GM19043 (cell line): ENCODE measurements at regions not wholly inside any gene's neighbourhood (a gene's known extent, or its start where the extent isn't known, plus 50 kb on each side); places are given as distances from the start of the nearest gene placed in this dataset.
"Not testable (repeated sequence)": the region's sequence is repeated elsewhere in the genome, so short reads cannot be mapped to it uniquely, and the experiment has no call there.

ENCODE experiments used
- ATAC-seq: cut with Tn5 transposase; IDR thresholded peaks from one replicate; pipeline ENCODE4 v1.9.1; 2021; ENCODE audit warnings: low read depth; ENCODE audit not compliant: unreplicated experiment

DNA sequence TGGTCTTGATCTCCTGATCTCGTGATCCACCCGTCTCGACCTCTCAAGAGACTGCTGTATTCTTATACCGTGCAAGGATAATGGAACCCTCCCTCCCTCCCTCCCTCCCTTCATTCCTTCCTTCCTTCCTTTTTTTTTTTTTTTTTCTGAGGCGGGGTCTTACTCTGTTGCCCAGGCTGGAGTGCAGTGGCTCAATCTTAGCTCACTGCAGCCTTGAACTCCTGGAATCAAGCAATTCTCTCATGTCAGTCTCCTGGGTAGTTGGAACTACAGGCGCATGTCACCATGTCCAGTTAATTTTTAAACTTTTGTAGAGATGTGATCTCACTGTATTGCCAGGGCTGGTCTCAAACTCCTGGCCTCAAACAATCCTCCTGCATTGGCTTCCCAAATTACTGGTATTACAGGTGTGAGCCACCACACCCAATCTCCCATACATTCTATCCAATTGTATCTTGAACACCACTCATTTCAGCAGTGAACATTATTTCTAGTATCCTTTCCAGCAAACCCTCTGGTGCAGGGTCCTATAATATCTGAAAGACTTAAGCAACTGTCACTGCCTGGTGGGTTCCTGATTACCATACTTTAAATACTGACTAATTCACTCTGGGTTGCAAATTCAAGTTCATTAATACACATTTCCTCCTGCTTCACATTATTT is 210.0 kb upstream of the ZNF217 start:
- ATAC-seq, result no peak

GRCh38 chr20:53801609-53802370 is 208.2 kb upstream of the ZNF217 start:
- no peak for ATAC-seq

DNA sequence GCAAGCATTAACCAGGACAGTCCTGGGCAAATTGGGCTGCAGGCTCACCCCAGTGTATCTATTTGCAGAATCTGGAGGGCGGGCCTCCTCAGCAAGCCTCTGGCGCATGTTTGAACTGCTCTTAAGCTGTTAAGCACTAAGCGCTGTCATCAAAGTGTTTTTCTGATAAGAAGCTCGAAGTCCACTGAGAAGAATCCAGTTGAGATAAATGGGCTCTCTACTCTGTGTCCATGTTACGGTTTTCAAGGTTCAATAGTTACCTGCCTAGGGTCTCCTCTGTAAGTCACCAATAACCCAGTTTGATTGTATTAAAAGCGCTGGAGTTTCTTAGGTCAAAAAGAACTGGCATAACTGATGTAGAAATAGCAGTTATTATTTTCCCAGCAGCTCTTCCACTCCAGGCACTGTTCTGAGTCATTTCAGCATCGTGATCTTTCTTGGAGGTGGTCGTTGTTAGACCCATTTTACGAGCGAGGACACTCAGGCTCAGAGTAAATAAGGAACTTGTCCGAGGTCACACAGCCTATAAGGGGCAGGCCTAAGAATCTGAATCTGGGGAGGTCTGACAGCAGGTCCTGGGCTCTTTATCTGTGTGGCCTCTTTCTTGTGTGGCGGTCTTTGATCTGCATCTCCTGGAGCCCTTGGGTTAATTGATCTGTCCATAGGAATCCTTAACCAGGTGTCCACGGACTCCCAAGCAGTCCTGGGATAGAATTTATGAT is 207.4 kb upstream of the ZNF217 start:
- no peak for ATAC-seq

- ATAC-seq, result no peak
These were observed 206.8 kb upstream of the ZNF217 start for GRCh38 chr20:53800418-53800817.

GRCh38 chr20:53797085-53797484 is 203.4 kb upstream of the ZNF217 start:
- no peak for ATAC-seq

GRCh38 chr20:53795170-53795569 is 201.5 kb upstream of the ZNF217 start:
- ATAC-seq, result no peak

DNA sequence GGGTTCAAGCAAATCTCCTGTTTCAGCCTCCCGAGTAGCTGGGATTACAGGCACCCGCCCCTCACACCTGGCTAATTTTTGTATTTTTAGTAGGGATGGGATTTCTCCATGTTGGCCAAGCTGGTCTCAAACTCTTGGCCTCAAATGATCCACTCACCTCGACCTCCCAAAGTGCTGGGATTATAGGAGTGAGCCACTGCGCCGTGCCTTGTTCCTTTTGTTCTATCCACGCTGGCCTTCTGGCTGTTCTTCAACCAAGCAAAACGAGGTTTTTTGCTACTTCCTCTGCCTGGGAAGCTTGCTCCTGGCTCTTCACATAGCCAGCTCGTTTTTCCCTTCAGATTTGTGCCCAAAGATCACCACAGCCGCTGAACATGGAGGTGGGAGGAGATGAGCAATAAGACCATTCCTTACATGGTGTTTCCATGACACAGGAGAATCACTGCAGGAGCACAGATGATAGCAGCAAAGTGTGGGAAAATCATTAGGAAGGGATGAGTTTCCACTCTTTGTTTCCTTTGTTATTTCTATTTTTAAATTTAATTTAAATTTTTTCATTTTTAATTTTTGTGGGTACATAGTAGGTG is 201.0 kb upstream of the ZNF217 start:
- ATAC-seq, result no peak

GRCh38 chr20:53793783-53794383 is 200.2 kb upstream of the ZNF217 start:
- no peak for ATAC-seq

DNA sequence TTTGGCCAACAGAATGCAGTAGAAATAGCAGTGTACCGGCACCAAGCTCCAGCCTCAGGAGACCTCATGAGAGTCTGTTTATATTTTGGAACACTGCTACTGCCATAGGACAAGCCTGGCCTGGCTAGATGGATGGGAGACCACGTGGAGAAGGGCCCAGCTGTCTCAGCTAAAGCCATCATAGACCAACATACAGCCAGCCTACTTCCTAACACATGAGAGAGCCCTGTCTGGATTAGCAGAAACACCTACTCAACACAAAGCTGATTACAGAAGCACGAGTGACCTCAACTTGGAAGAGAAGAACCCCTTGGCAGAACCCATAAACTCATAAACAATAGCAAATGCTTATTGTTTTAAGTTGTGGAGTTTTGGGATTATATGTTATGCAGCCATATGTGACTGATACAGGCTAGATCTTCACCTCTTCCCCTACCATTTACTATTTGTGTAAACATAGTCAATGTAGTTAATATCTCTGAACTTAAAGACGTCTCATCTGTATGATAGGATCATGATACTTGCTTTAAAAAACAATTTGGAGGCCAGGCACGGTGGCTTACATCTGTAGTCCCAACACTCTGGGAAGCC is 199.4 kb upstream of the ZNF217 start:
- ATAC-seq, result no peak

DNA sequence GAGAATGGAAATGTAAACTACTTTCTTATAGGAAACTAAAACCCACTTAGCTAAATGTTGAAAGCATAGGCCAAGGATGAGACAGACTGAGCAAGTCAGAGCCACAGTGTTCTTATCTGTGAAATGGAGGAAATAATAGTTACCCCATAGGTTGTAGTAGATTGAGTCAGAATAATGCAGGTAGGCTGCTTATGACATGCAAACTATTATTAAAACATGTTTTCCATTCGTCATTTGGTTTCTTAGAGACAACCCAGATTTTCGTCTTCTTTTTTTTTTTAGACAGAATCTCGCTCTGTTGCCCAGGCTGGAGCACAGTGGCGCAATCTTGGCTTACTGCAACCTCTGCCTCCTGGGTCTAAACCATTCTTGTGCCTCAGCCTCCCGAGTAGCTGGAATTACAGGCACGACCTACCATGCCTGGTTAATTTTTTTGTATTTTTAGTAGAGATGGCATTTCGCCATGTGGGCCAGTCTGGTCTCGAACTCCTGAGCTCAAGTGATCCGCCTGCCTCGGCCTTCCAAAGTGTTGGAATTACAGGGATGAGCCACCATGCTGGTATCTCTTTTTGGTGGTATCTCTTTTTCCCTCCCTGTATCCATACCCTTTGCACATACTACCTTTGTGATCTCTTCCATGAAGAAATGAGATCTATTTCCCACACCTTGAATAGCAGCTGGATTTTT is 196.5 kb upstream of the ZNF217 start:
- no peak for ATAC-seq

DNA sequence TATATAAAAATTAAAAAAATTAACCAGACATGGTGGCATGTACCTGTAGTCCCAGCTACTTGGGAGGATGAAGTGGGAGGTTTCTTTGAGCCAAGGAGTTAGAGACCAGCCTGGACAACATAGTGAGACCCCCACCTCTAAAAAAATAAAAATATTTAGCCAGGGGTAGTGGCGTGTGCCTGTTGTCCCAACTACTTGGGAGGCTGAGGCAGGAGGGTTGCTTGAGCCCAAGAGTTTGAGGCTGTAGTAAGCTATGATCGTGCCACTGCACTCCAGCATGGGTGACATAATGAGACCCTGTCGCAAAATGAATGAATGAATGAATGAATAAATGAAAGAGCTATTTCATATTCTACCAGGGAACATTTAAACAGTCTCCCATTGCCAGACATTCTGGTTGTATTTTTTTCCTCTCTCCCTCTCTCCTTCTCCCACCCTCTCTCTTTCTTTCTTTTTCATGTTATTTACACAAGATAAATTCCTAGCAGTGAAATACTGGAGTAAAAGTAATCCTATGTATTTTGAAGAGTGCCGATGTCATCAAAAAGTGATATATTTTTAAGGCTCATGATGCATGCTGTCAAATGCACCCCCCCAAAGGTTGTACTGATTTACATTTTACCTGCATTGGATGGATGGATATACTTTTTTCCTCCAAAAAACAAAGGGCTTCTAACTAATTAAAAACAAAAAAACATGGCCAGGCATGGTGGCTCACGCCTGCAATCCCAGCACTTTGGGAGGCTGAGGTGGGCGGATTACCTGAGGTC is 194.8 kb upstream of the ZNF217 start:
- no peak for ATAC-seq

GRCh38 chr20:53787491-53787931 is 193.9 kb upstream of the ZNF217 start:
- ATAC-seq, result not testable (repeated sequence)

DNA sequence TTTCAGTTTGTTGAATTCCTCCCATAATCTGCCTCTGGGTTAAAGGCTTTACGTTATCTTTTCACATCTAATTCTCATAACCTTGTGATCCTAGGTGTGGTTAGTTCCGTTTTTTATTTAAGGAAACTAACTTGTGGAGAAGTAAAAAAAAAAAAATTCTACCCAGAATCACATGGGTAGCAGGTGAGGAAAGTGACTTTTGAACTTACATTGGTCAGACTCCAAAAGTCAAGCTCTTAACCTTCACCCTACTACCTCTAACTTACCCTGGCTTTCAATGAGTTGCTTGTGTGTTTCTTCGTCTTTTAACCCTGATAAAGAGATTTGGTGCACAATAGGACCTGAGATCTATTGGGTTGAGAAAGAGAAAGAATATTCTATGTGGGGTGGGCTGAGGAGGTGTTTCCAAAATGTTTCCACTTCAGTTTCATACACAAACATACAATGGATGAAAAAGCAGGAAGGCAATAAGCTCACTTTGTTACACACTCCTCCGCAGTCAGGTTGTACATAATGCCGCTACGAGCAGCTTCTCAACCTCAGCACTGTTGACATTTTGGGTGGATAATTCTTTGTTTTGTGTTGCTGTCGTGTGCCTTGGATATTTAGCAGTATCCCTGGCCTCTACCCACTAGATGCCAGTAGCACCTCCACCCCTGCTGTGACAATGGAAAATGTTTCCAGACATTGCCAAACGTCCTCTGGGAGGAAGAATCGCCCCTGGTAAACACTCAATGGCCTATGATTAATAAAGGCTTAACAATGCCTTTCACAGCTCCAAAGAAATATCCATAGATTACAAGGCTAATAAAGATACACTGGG is 193.0 kb upstream of the ZNF217 start:
- ATAC-seq, result no peak

GRCh38 chr20:53786071-53786444 is 192.4 kb upstream of the ZNF217 start:
- no peak for ATAC-seq

DNA sequence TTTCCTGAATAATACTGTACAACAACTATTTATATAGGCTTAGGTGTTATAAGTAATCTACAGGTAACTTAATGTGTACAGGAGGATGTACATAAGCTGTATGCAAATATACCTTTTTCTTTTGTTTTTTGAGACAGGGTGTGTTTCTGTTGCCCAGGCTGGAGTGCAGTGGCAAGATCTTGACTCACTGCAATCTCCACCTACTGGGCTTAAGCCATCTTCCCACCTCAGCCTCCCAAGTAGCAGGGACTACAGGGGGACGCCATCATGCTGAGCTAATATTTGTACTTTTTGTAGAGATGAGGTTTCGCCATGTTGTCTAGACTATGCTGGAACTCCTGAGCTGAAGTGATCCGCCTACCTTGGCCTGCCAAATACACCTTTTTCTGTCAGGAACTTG is 191.7 kb upstream of the ZNF217 start:
- ATAC-seq, result no peak

GRCh38 chr20:53783768-53784167 is 190.1 kb upstream of the ZNF217 start:
- ATAC-seq, result no peak

- no peak for ATAC-seq
These were observed 189.1 kb upstream of the ZNF217 start for GRCh38 chr20:53782612-53783246.

DNA sequence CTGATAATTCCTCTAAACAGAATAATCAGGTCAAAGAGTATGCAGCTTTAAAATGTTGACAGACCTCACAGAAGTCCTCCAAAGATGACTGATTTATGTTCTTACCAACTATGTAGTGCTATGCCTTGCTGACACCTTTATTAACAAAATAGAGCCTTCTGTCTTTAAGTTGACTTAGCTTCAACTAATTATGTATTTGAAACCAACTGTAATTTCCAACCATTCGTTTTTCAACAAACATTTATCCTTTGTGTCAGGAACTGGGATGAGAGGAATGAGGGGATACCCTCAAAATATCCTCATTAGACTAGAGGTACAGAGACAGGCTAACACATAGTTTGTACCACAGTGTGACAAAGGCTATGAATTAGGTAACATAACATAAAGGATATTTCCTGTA is 186.2 kb upstream of the ZNF217 start:
- ATAC-seq, result no peak
